A549 (cell line): ENCODE measurements at regions not wholly inside any gene's neighbourhood (a gene's known extent, or its start where the extent isn't known, plus 50 kb on each side); places are given as distances from the start of the nearest gene placed in this dataset.

Source experiments
- ATAC-seq, 2 experiments: fragments of 200-7000 bp in 1 of 2; fragments of >200 bp in 1 of 2; cut with Nextera tagmentation in 1 of 2; cut with Tn5 transposase in 1 of 2; 3 replicates each; pipeline versions ENCODE4 v1.8.0 to v1.9.1; 2018 to 2020; ENCODE audit warnings: mild to moderate bottlenecking in 1 of 2, moderate library complexity in 1 of 2
- CTCF ChIA-PET: fragments of 300-600 bp; sonication (Branson Sonifier 250); formaldehyde crosslinking; extraction: SDS; loops from one replicate; lab custom pipeline; 2021; ENCODE audit warnings: antibody characterized with exemption, inconsistent platforms; lab: Yijun Ruan, JAX
- POLR2A ChIA-PET: fragments of 350-600 bp; formaldehyde crosslinking; extraction: SDS; loops from one replicate; lab custom pipeline; 2021; ENCODE audit warnings: antibody characterized with exemption, inconsistent platforms; lab: Yijun Ruan, JAX
- DNase-seq, 2 experiments: peaks; one replicate each; pipeline versions ENCODE4 v3.0.0 to v3.0.0-alpha.2; 2011 to 2016; ENCODE audit warnings: low read depth in 1 of 2, low spot score in 1 of 2
- FAIRE-seq: peaks from 2 replicates; lab custom pipeline; 2011; peaks lifted over from hg19 to GRCh38; lab: Jason Lieb, UNC
- H3K27ac ChIP-seq, 2 experiments: fragments of >200 bp; sonication (Bioruptor Twin); formaldehyde crosslinking; 3 replicates each; pipeline ENCODE4 v1.5.1; 2016 to 2017
- H3K4me1 ChIP-seq: fragments of >200 bp; sonication (Bioruptor Twin); formaldehyde crosslinking; 3 replicates; pipeline ENCODE4 v1.6.1; 2016
- H3K4me2 ChIP-seq: fragments of >200 bp; sonication (Bioruptor Twin); formaldehyde crosslinking; 3 replicates; pipeline ENCODE4 v1.6.1; 2016
- H3K4me3 ChIP-seq: fragments of >200 bp; sonication (Bioruptor Twin); formaldehyde crosslinking; 3 replicates; pipeline ENCODE4 v1.5.1; 2016
- H3K9me3 ChIP-seq: fragments of >200 bp; sonication (Bioruptor Twin); formaldehyde crosslinking; 3 replicates; pipeline ENCODE4 v1.6.1; 2016
- ATOH8 ChIP-seq: fragments of 250-450 bp; sonication (Bioruptor Pico); IDR thresholded peaks from 2 replicates; pipeline ENCODE4 v1.5.0; 2020; ENCODE audit warnings: low read depth, mild to moderate bottlenecking, moderate library complexity
- BHLHE40 ChIP-seq: IDR thresholded peaks from 2 replicates; pipeline ENCODE4 v1.6.1; 2012; ENCODE audit warnings: low read depth, low read length, inconsistent platforms
- CBX2 ChIP-seq: fragments of 200-600 bp; sonication (generic); IDR thresholded peaks from 2 replicates; pipeline ENCODE4 v1.6.1; 2016; ENCODE audit warnings: low read depth, mild to moderate bottlenecking, borderline replicate concordance
- CHD2 ChIP-seq: fragments of 150-350 bp; IDR thresholded peaks from 2 replicates; pipeline ENCODE4 v1.6.1; 2014; ENCODE audit warnings: low read length; ENCODE audit not compliant: partially characterized antibody
- EHMT2 ChIP-seq: fragments of 200-600 bp; sonication (generic); IDR thresholded peaks from 2 replicates; pipeline ENCODE4 v1.6.1; 2016; ENCODE audit warnings: antibody characterized with exemption, low read depth, mild to moderate bottlenecking, moderate library complexity
- EP300 ChIP-seq, 2 experiments: fragments of >200 bp; sonication (Bioruptor Twin); formaldehyde crosslinking; IDR thresholded peaks; 2 replicates in 1 of 2; 3 replicates in 1 of 2; pipeline ENCODE4 v1.6.1; 2016 to 2017
- FOSL2 ChIP-seq, 2 experiments: fragments of 450-650 bp in 1 of 2; fragments of >200 bp in 1 of 2; sonication (Bioruptor Twin) in 1 of 2; formaldehyde crosslinking; IDR thresholded peaks; 2 replicates each; pipeline versions ENCODE4 v1.5.0 to v1.6.1; 2016 to 2020; ENCODE audit warnings: mild to moderate bottlenecking in 1 of 2, moderate library complexity in 1 of 2
- HMGXB4 ChIP-seq: fragments of 250-450 bp; sonication (Bioruptor Pico); IDR thresholded peaks from 2 replicates; pipeline ENCODE4 v1.5.0; 2021; ENCODE audit warnings: mild to moderate bottlenecking, moderate library complexity, borderline replicate concordance
- HOXB13 ChIP-seq: fragments of 250-450 bp; sonication (Bioruptor Pico); IDR thresholded peaks from 2 replicates; pipeline ENCODE4 v1.5.0; 2020; ENCODE audit warnings: low read depth, mild to moderate bottlenecking, moderate library complexity
- JUNB ChIP-seq: fragments of >200 bp; sonication (Bioruptor Twin); formaldehyde crosslinking; IDR thresholded peaks from 2 replicates; pipeline ENCODE4 v1.6.1; 2016
- MYC ChIP-seq: IDR thresholded peaks from 2 replicates; pipeline ENCODE4 v1.6.1; 2012; ENCODE audit warnings: mild to moderate bottlenecking, inconsistent platforms, low read length, improper control_type of control experiment, borderline replicate concordance
- NFE2L2 ChIP-seq: fragments of 150-350 bp; conservative IDR thresholded peaks from 2 replicates; pipeline ENCODE4 v1.6.1; 2014; ENCODE audit warnings: low read length
- POLR2A ChIP-seq: IDR thresholded peaks from 2 replicates; pipeline ENCODE4 v1.6.1; 2012; ENCODE audit warnings: mild to moderate bottlenecking, low read length
- POLR2AphosphoS2 ChIP-seq: conservative IDR thresholded peaks from 2 replicates; pipeline ENCODE4 v1.6.1; 2012; ENCODE audit warnings: low read length, improper control_type of control experiment, inconsistent platforms
- RCOR1 ChIP-seq: fragments of 150-350 bp; IDR thresholded peaks from 2 replicates; pipeline ENCODE4 v1.6.1; 2014; ENCODE audit warnings: antibody characterized with exemption, low read length, low read depth
- TFCP2L1 ChIP-seq: fragments of 250-450 bp; sonication (Bioruptor Pico); IDR thresholded peaks from 2 replicates; pipeline ENCODE4 v1.5.0; 2021; ENCODE audit warnings: mild to moderate bottlenecking
- TP53 ChIP-seq: fragments of 250-450 bp; sonication (Bioruptor Pico); IDR thresholded peaks from 2 replicates; pipeline ENCODE4 v1.5.0; 2021; ENCODE audit warnings: mild to moderate bottlenecking, moderate library complexity
- USF2 ChIP-seq: fragments of 450-650 bp; IDR thresholded peaks from 2 replicates; pipeline ENCODE4 v1.6.1; 2014; ENCODE audit warnings: antibody characterized with exemption
- ZC3H11A ChIP-seq: fragments of 450-650 bp; IDR thresholded peaks from 2 replicates; pipeline ENCODE4 v1.6.1; 2014; ENCODE audit warnings: antibody characterized with exemption, mild to moderate bottlenecking
- ZFP36 ChIP-seq: fragments of 450-650 bp; IDR thresholded peaks from 2 replicates; pipeline ENCODE4 v1.6.1; 2014; ENCODE audit warnings: borderline replicate concordance; ENCODE audit not compliant: partially characterized antibody
- ZSCAN20 ChIP-seq: fragments of 250-450 bp; sonication (Bioruptor Pico); IDR thresholded peaks from 2 replicates; pipeline ENCODE4 v1.8.0; 2022; ENCODE audit warnings: mild to moderate bottlenecking, moderate library complexity
- WGBS: methylation state at CpG from one replicate; pipeline ENCODE4 v1.1.6; 2017; ENCODE audit errors: missing lambda C conversion rate; 5-methylcytosine and 5-hydroxymethylcytosine counted together

GRCh38 chr4:115687052-115687755, 573.8 kb upstream of the NDST4 start:
- ChIA-PET POLR2A (no interaction called here), CTCF (no interaction called here)
- Histone ChIP-seq H3K4me3 (no peak overlapping the region), H3K4me2 (no peak overlapping the region), H3K9me3 (no peaks in the 10 kb centered on the region), H3K27ac (no peak overlapping the region), H3K4me1 (no peaks in the 10 kb centered on the region)
- TF ChIP-seq USF2 (no peak), FOSL2 (IDR thresholded peaks at IDR 0.05) (no peak), FOSL2 (CRISPR knock-in tag; IDR thresholded peaks at IDR 0.05) (peak; percentile 12; the same call in 1 of the 2 replicates), EHMT2 (no peak), POLR2A (no peak)
- FAIRE-seq (no peak), DNase-seq (peak in 1 of 2 experiments; percentile 50), ATAC-seq (no peak)
- WGBS, result 39% methylated on average over 1 of the region's 1 CpG

- Histone ChIP-seq H3K4me2 (no peak overlapping the region), H3K27ac (no peak overlapping the region), H3K4me3 (no peak overlapping the region), H3K9me3 (no peaks in the 10 kb centered on the region), H3K4me1 (no peaks in the 10 kb centered on the region)
- WGBS, result 60% methylated on average over 5 of the region's 47 CpGs
- DNase-seq, result no peak
- FAIRE-seq, result no peak
- ChIA-PET CTCF (no interaction called here), POLR2A (no interaction called here)
- no peak for TF ChIP-seq TP53
- no peak for TF ChIP-seq CBX2
- ATAC-seq, result no peak
Measured at GRCh38 chr4:115678425-115678941, 565.1 kb upstream of the NDST4 start.

GRCh38 chr4:115675719-115676118, 562.3 kb upstream of the NDST4 start:
- WGBS, result 10% methylated on average over 1 of the region's 1 CpG
- ATAC-seq (no peak), DNase-seq (no peak), FAIRE-seq (no peak)
- Histone ChIP-seq H3K27ac (no peak overlapping the region), H3K4me1 (no peaks in the 10 kb centered on the region), H3K4me2 (peak overlapping the region; percentile 26; the same call in 1 of the 3 replicates), H3K4me3 (no peak overlapping the region), H3K9me3 (no peaks in the 10 kb centered on the region)
- POLR2A ChIA-PET, result no interaction called here
- CTCF ChIA-PET, result no interaction called here
- TF ChIP-seq POLR2AphosphoS2, result no peak
- TF ChIP-seq FOSL2 (IDR thresholded peaks at IDR 0.05), result no peak
- TF ChIP-seq FOSL2 (CRISPR knock-in tag; IDR thresholded peaks at IDR 0.05), result peak; percentile 18; the same call in 1 of the 2 replicates
- TF ChIP-seq HOXB13 (CRISPR knock-in tag), result no peak
- no peak for TF ChIP-seq BHLHE40
- no peak for TF ChIP-seq MYC
- no peak for TF ChIP-seq RCOR1
- TF ChIP-seq NFE2L2, result no peak

GRCh38 chr4:115674485-115674884, 561.1 kb upstream of the NDST4 start:
- ChIA-PET POLR2A (no interaction called here), CTCF (no interaction called here)
- no peak overlapping the region for H3K4me3 ChIP-seq
- ATAC-seq (no peak), FAIRE-seq (no peak), DNase-seq (no peak)
- H3K27ac ChIP-seq, result no peak overlapping the region
- no peak for TF ChIP-seq ZSCAN20 (CRISPR knock-in tag)
- TF ChIP-seq HMGXB4, result no peak
- TF ChIP-seq CHD2, result no peak
- TF ChIP-seq ZC3H11A, result no peak
- no peak for TF ChIP-seq TP53
- TF ChIP-seq FOSL2 (IDR thresholded peaks at IDR 0.05), result no peak
- no peak for TF ChIP-seq FOSL2 (CRISPR knock-in tag; IDR thresholded peaks at IDR 0.05)
- TF ChIP-seq ATOH8 (CRISPR knock-in tag), result no peak
- no peak for TF ChIP-seq ZFP36
- TF ChIP-seq EP300 (IDR thresholded peaks at IDR 0.05), result no peak
- TF ChIP-seq TFCP2L1 (CRISPR knock-in tag), result no peak
- no peak for TF ChIP-seq NFE2L2
- TF ChIP-seq JUNB, result no peak
- no peak overlapping the region for H3K4me2 ChIP-seq
- no peaks in the 10 kb centered on the region for H3K9me3 ChIP-seq
- no peaks in the 10 kb centered on the region for H3K4me1 ChIP-seq
